WERI-Rb-1 (cell line): ENCODE measurements at regions not wholly inside any gene's neighbourhood (a gene's known extent, or its start where the extent isn't known, plus 50 kb on each side); places are given as distances from the start of the nearest gene placed in this dataset.

Experiments used
- DNase-seq: peaks from one replicate; pipeline ENCODE4 v3.0.0-alpha.2; 2020
- H3K27ac ChIP-seq: fragments of 250-450 bp; sonication (Bioruptor Pico); 2 replicates; pipeline ENCODE4 v1.5.1; 2020; ENCODE audit warnings: mild to moderate bottlenecking, moderate library complexity
- H3K27me3 ChIP-seq: fragments of 250-450 bp; sonication (Bioruptor Pico); 2 replicates; pipeline ENCODE4 v1.5.1; 2021; ENCODE audit warnings: mild to moderate bottlenecking, low read depth, moderate library complexity; ENCODE audit not compliant: insufficient read depth, severe bottlenecking
- H3K36me3 ChIP-seq: fragments of 250-450 bp; sonication (Bioruptor Pico); 2 replicates; pipeline ENCODE4 v1.5.1; 2020; ENCODE audit warnings: mild to moderate bottlenecking, moderate library complexity
- H3K4me3 ChIP-seq: 2 replicates; pipeline ENCODE4 v1.5.1; 2011; ENCODE audit warnings: low read depth, mild to moderate bottlenecking, control low read depth, low read length
- H3K9me3 ChIP-seq: fragments of 250-450 bp; sonication (Bioruptor Pico); 2 replicates; pipeline ENCODE4 v1.5.1; 2021; ENCODE audit warnings: mild to moderate bottlenecking, moderate library complexity; ENCODE audit not compliant: severe bottlenecking
- CTCF ChIP-seq: IDR thresholded peaks from 2 replicates; pipeline ENCODE4 v1.5.1; 2011; ENCODE audit warnings: low read depth, mild to moderate bottlenecking, control low read depth, inconsistent platforms, low read length

DNA sequence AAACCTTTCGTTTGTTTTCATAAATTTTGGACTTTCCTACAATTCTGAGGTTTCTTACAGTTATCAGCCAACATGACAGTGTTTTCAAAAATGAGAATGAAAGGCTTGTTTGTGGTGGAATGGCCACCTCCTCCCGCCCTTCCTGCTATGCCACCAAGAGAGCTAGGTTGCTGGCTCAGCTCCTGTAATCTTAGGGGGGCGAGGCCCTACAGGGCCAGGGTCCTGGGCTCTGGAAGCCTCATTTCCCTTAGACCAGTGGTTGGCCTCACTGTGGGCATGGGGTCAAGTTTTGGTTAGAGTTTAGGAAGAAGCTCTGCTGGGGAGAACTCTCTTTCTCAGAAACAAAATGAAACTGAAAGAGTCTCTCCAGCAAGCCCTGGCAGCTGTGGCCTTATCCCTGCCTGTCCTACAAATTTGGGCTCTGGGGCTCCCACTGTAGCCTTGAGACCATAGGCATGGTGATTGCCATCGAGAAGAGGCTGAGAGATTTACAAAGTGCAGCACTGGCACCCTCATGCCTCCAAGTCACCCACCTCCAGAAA lies 66.2 kb downstream of the IRX1 start:
- Histone ChIP-seq H3K4me3 (no peak overlapping the region), H3K9me3 (peaks cover 3% of the 10 kb centered on the region), H3K27ac (no peak overlapping the region), H3K27me3 (peaks cover 79% of the 10 kb centered on the region), H3K36me3 (no peaks in the 10 kb centered on the region)
- no peak for DNase-seq
- no peak for TF ChIP-seq CTCF

GRCh38 chr5:3662344-3662743 lies 66.7 kb downstream of the IRX1 start:
- TF ChIP-seq CTCF: no peak
- no peaks in the 10 kb centered on the region for H3K36me3 ChIP-seq
- H3K9me3 ChIP-seq: peaks cover 3% of the 10 kb centered on the region
- no peak for DNase-seq
- peaks cover 77% of the 10 kb centered on the region for H3K27me3 ChIP-seq
- H3K4me3 ChIP-seq: no peak overlapping the region
- no peak overlapping the region for H3K27ac ChIP-seq

- no peak overlapping the region for H3K4me3 ChIP-seq
- no peak for TF ChIP-seq CTCF
- no peaks in the 10 kb centered on the region for H3K36me3 ChIP-seq
- DNase-seq: no peak
- H3K27ac ChIP-seq: no peak overlapping the region
- peaks cover 85% of the 10 kb centered on the region for H3K27me3 ChIP-seq
- peaks cover 4% of the 10 kb centered on the region for H3K9me3 ChIP-seq
Observed at GRCh38 chr5:3671337-3671736, 75.7 kb downstream of the IRX1 start.

GRCh38 chr5:3678801-3679200 lies 83.2 kb downstream of the IRX1 start:
- H3K9me3 ChIP-seq: peaks cover 12% of the 10 kb centered on the region
- no peak for TF ChIP-seq CTCF

DNA sequence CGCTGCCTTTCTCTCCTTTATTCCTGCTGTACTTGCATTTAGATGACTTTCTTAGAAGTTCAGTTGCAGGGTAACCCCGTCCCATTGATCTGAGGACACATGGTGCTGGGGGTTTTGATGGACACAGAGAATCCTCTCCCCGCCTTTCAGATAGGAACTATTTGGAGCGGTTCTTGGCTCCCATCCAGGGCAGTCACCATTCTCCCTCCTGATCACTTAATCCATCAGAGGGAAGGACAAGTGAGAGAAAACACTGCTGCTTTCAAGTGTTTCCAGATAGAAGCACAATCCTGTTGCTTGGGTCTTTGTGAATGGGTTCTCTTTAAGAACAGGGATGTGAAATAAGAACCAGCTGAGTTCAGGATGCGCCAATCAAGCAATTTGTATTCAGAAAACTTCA lies 85.2 kb downstream of the IRX1 start:
- peaks cover 93% of the 10 kb centered on the region for H3K27me3 ChIP-seq
- no peak overlapping the region for H3K27ac ChIP-seq
- no peaks in the 10 kb centered on the region for H3K36me3 ChIP-seq
- H3K9me3 ChIP-seq: peaks cover 12% of the 10 kb centered on the region
- no peak for DNase-seq
- H3K4me3 ChIP-seq: no peak overlapping the region
- no peak for TF ChIP-seq CTCF

More at GRCh38 chr5:3678801-3679200, 83.2 kb downstream of the IRX1 start:
- peaks cover 96% of the 10 kb centered on the region for H3K27me3 ChIP-seq
- H3K36me3 ChIP-seq: no peaks in the 10 kb centered on the region
- no peak overlapping the region for H3K27ac ChIP-seq
- no peak overlapping the region for H3K4me3 ChIP-seq
- DNase-seq: no peak

DNA sequence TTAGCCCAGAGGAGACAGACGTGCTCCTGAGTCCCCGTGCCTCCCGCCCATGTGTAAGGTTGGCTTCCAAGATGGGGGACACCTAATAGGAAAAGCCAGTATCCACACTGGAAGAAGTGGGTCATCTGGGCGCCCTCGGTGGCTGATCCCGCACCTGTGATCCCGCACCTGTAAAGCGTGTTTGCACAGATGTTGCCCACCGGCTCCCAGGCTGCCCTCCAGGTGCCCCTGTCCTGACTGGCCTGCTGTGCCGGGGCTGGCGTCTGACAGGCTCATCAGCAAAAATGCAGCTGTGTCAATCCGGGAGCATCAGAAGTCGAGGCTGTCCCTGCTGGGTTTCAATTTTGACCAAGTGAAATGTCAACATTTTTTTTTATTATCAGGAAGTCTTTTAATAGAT lies 88.5 kb downstream of the IRX1 start:
- peaks cover 5% of the 10 kb centered on the region for H3K9me3 ChIP-seq
- H3K27me3 ChIP-seq: peaks cover 83% of the 10 kb centered on the region
- no peak overlapping the region for H3K4me3 ChIP-seq
- H3K27ac ChIP-seq: no peak overlapping the region
- no peak for TF ChIP-seq CTCF
- no peaks in the 10 kb centered on the region for H3K36me3 ChIP-seq
- DNase-seq: no peak
